CD8-positive, alpha-beta memory T cell (primary cell): ENCODE measurements at regions not wholly inside any gene's neighbourhood (a gene's known extent, or its start where the extent isn't known, plus 50 kb on each side); places are given as distances from the start of the nearest gene placed in this dataset.

Experiments used
- CTCF ChIA-PET: fragments of 350-600 bp; sonication (Branson Sonifier 250); formaldehyde crosslinking; loops from one replicate; lab custom pipeline; 2021; ENCODE audit warnings: antibody characterized with exemption; lab: Charles Lee
- POLR2A ChIA-PET: fragments of 350-600 bp; sonication (Branson Sonifier 250); formaldehyde crosslinking; loops from one replicate; lab custom pipeline; 2021; ENCODE audit warnings: antibody characterized with exemption; lab: Charles Lee
- DNase-seq, 5 donors: peaks; one replicate each; pipeline versions ENCODE4 v3.0.0 to v3.0.0-alpha.2; 2020 to 2022; ENCODE audit warnings: mixed read lengths in 1 of 5
- H3K27ac ChIP-seq: one replicate; pipeline ENCODE4 v1.7.0; 2013; ENCODE audit warnings: low read depth, mild to moderate bottlenecking, low read length, moderate library complexity
- H3K27me3 ChIP-seq: 2 replicates; pipeline ENCODE4 v1.7.0; 2013; ENCODE audit warnings: low read length, mild to moderate bottlenecking; ENCODE audit not compliant: insufficient read depth, poor library complexity, severe bottlenecking
- H3K36me3 ChIP-seq: 2 replicates; pipeline ENCODE4 v1.7.0; 2013; ENCODE audit warnings: mild to moderate bottlenecking, low read length, moderate library complexity; ENCODE audit not compliant: insufficient read depth
- H3K4me1 ChIP-seq: 2 replicates; pipeline ENCODE4 v1.7.0; 2013; ENCODE audit warnings: mild to moderate bottlenecking, low read length, moderate library complexity; ENCODE audit not compliant: insufficient read depth
- H3K4me3 ChIP-seq: 2 replicates; pipeline ENCODE4 v1.7.0; 2013; ENCODE audit warnings: mild to moderate bottlenecking, low read length
- H3K9me3 ChIP-seq: 2 replicates; pipeline ENCODE4 v1.7.0; 2013; ENCODE audit warnings: mild to moderate bottlenecking, low read length
- H3K27ac Mint-ChIP-seq, 8 donors: one replicate each; pipeline ENCODE4 v1.8.0; 2020 to 2021; ENCODE audit warnings: mixed read lengths in 8 of 8, mild to moderate bottlenecking in 6 of 8, inconsistent platforms in 3 of 8, moderate library complexity in 3 of 8
- H3K27me3 Mint-ChIP-seq, 2 donors: one replicate each; pipeline ENCODE4 v1.8.0; 2020 to 2021; ENCODE audit warnings: mixed read lengths in 2 of 2, mild to moderate bottlenecking in 1 of 2, moderate library complexity in 1 of 2
- H3K36me3 Mint-ChIP-seq, 3 donors: one replicate each; pipeline ENCODE4 v1.8.0; 2020 to 2021; ENCODE audit warnings: mixed read lengths in 3 of 3, inconsistent platforms in 1 of 3, mild to moderate bottlenecking in 1 of 3
- H3K4me1 Mint-ChIP-seq, 3 donors: one replicate each; pipeline ENCODE4 v1.8.0; 2020 to 2021; ENCODE audit warnings: mixed read lengths in 3 of 3, inconsistent platforms in 1 of 3, mild to moderate bottlenecking in 1 of 3
- H3K4me3 Mint-ChIP-seq, 7 donors: one replicate each; pipeline ENCODE4 v1.8.0; 2020 to 2021; ENCODE audit warnings: mixed read lengths in 7 of 7, mild to moderate bottlenecking in 6 of 7, moderate library complexity in 4 of 7, inconsistent platforms in 2 of 7
- H3K9me3 Mint-ChIP-seq, 5 donors: one replicate each; pipeline ENCODE4 v1.8.0; 2020 to 2022; ENCODE audit warnings: mixed read lengths in 5 of 5, mild to moderate bottlenecking in 3 of 5, moderate library complexity in 2 of 5, inconsistent platforms in 1 of 5

- no peaks in the 10 kb centered on the region for H3K27me3 Mint-ChIP-seq
- Histone ChIP-seq H3K4me3 (no peak overlapping the region), H3K27me3 (no peaks in the 10 kb centered on the region), H3K36me3 (no peaks in the 10 kb centered on the region), H3K27ac (no peak overlapping the region), H3K9me3 (no peaks in the 10 kb centered on the region), H3K4me1 (peaks cover 24% of the 10 kb centered on the region)
- POLR2A ChIA-PET, result no interaction called here
- no peak overlapping the region for H3K4me3 Mint-ChIP-seq
- peaks cover 31 to 61% (median 45%) of the 10 kb centered on the region in 3 donors for H3K4me1 Mint-ChIP-seq
- no peak for DNase-seq
- CTCF ChIA-PET, result no interaction called here
- peaks cover 8 to 21% (median 10%) of the 10 kb centered on the region in 3 donors for H3K36me3 Mint-ChIP-seq
- no peak overlapping the region for H3K27ac Mint-ChIP-seq
- H3K9me3 Mint-ChIP-seq, result no peaks in the 10 kb centered on the region
Observed at GRCh38 chr14:71590131-71590530, 342.1 kb upstream of the RGS6 start.

- Mint-ChIP-seq H3K4me3 (no peak overlapping the region), H3K4me1 (peaks cover 34 to 70% (median 55%) of the 10 kb centered on the region in 3 donors), H3K27me3 (no peaks in the 10 kb centered on the region), H3K36me3 (peaks cover 8 to 21% (median 10%) of the 10 kb centered on the region in 3 donors), H3K9me3 (no peaks in the 10 kb centered on the region), H3K27ac (no peak overlapping the region)
- ChIA-PET POLR2A (no interaction called here), CTCF (interaction anchor here (1.0 kb wide), 1 partner anchor 264 kb away, joined by 3 read pairs; no protein-coding TSS in a partner anchor)
- no peaks in the 10 kb centered on the region for H3K27me3 ChIP-seq
- no peak overlapping the region for H3K27ac ChIP-seq
- no peaks in the 10 kb centered on the region for H3K36me3 ChIP-seq
- H3K4me3 ChIP-seq, result no peak overlapping the region
- DNase-seq, result no peak
- H3K9me3 ChIP-seq, result no peaks in the 10 kb centered on the region
- H3K4me1 ChIP-seq, result peaks cover 24% of the 10 kb centered on the region
Observed at GRCh38 chr14:71591231-71591630, 341.0 kb upstream of the RGS6 start.

DNA sequence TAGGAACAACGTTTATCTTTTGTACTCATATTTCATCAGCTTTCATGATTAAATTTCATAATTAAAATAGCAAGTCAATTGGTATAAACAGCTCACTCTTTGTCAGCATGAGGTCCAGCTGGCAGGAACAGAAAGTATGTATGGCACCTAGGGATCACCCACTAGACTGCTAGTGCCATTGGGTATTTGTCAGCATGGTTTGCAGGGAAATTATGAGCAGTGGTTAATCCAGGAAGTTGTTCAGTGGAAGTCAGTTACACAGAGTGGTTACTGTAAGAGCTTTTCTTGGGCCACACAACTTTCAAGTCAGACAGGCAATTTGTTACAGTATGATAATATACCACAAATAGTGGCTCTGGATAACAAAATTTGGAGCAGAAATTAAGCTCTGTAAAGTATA, 340.3 kb upstream of the RGS6 start:
- peak overlapping the region in 1 of 7 donors; percentile 2 for H3K4me3 Mint-ChIP-seq
- POLR2A ChIA-PET, result no interaction called here
- H3K4me1 Mint-ChIP-seq, result peaks cover 34 to 70% (median 59%) of the 10 kb centered on the region in 3 donors
- H3K9me3 Mint-ChIP-seq, result no peaks in the 10 kb centered on the region
- no peaks in the 10 kb centered on the region for H3K36me3 ChIP-seq
- H3K4me3 ChIP-seq, result no peak overlapping the region
- no peaks in the 10 kb centered on the region for H3K27me3 ChIP-seq
- peaks cover 8 to 17% (median 10%) of the 10 kb centered on the region in 3 donors for H3K36me3 Mint-ChIP-seq
- DNase-seq, result no peak
- no peaks in the 10 kb centered on the region for H3K27me3 Mint-ChIP-seq
- peak overlapping the region in 3 of 8 donors; percentile 13 to 60 (median 42) for H3K27ac Mint-ChIP-seq
- H3K4me1 ChIP-seq, result peaks cover 24% of the 10 kb centered on the region
- no peaks in the 10 kb centered on the region for H3K9me3 ChIP-seq
- no peak overlapping the region for H3K27ac ChIP-seq
- CTCF ChIA-PET, result interaction anchor here (1.0 kb wide), 1 partner anchor 264 kb away, joined by 3 read pairs; no protein-coding TSS in a partner anchor

GRCh38 chr14:71592361-71592760, 339.9 kb upstream of the RGS6 start:
- ChIA-PET CTCF (no interaction called here), POLR2A (no interaction called here)
- no peaks in the 10 kb centered on the region for H3K27me3 Mint-ChIP-seq
- H3K4me3 Mint-ChIP-seq, result no peak overlapping the region
- no peaks in the 10 kb centered on the region for H3K9me3 Mint-ChIP-seq
- Histone ChIP-seq H3K27ac (no peak overlapping the region), H3K4me3 (no peak overlapping the region), H3K4me1 (peaks cover 25% of the 10 kb centered on the region), H3K27me3 (no peaks in the 10 kb centered on the region), H3K9me3 (no peaks in the 10 kb centered on the region), H3K36me3 (no peaks in the 10 kb centered on the region)
- H3K36me3 Mint-ChIP-seq, result peaks cover 10 to 15% (median 10%) of the 10 kb centered on the region in 3 donors
- DNase-seq, result no peak
- H3K4me1 Mint-ChIP-seq, result peaks cover 37 to 73% (median 62%) of the 10 kb centered on the region in 3 donors
- peak overlapping the region in 3 of 8 donors; percentile 29 to 77 (median 60) for H3K27ac Mint-ChIP-seq

GRCh38 chr14:71593966-71594365, 338.3 kb upstream of the RGS6 start:
- no peak overlapping the region for H3K4me3 ChIP-seq
- Mint-ChIP-seq H3K4me1 (peaks cover 50 to 81% (median 75%) of the 10 kb centered on the region in 3 donors), H3K9me3 (no peaks in the 10 kb centered on the region), H3K27ac (peak overlapping the region in 2 of 8 donors; percentile 30 to 51), H3K36me3 (peaks cover 2 to 7% (median 6%) of the 10 kb centered on the region in 3 donors), H3K27me3 (no peaks in the 10 kb centered on the region), H3K4me3 (no peak overlapping the region)
- H3K4me1 ChIP-seq, result peaks cover 34% of the 10 kb centered on the region
- H3K27ac ChIP-seq, result no peak overlapping the region
- no peak for DNase-seq
- CTCF ChIA-PET, result no interaction called here
- no peaks in the 10 kb centered on the region for H3K36me3 ChIP-seq
- H3K9me3 ChIP-seq, result no peaks in the 10 kb centered on the region
- POLR2A ChIA-PET, result no interaction called here
- no peaks in the 10 kb centered on the region for H3K27me3 ChIP-seq

DNA sequence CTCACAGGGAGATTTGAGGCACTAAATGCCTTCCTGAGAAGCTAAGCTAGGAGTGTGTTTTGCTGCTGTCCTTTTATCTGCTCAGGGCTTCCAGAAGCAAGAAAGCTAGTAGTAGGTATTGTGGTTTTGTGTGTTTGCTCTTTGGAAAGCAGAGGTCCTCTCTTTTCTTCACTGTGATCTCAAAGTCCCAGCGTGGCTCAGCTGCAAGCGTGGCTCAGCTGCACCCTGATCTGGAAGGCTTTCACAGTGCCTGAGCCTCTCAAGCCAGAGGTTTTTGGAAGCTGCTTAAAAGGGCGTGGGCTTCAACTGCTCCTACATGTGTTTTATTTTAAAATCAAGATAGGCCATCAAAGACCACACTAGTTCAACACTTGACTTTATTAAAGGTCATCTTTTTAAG, 337.4 kb upstream of the RGS6 start:
- Histone ChIP-seq H3K9me3 (peaks cover under 1% of the 10 kb centered on the region), H3K36me3 (no peaks in the 10 kb centered on the region), H3K27ac (no peak overlapping the region), H3K4me1 (peaks cover 34% of the 10 kb centered on the region), H3K4me3 (no peak overlapping the region), H3K27me3 (no peaks in the 10 kb centered on the region)
- Mint-ChIP-seq H3K27me3 (no peaks in the 10 kb centered on the region), H3K9me3 (no peaks in the 10 kb centered on the region), H3K4me3 (peak overlapping the region in 1 of 7 donors; percentile 53), H3K36me3 (peaks cover 3 to 11% (median 6%) of the 10 kb centered on the region in 3 donors), H3K27ac (peak overlapping the region in 5 of 8 donors; percentile 1 to 71 (median 31)), H3K4me1 (peaks cover 48 to 77% (median 74%) of the 10 kb centered on the region in 3 donors)
- POLR2A ChIA-PET, result no interaction called here
- CTCF ChIA-PET, result no interaction called here
- peak in 1 of 5 donors; percentile 5 for DNase-seq

GRCh38 chr14:71595441-71595840, 336.8 kb upstream of the RGS6 start:
- Mint-ChIP-seq H3K4me3 (peak overlapping the region in 1 of 7 donors; percentile 25), H3K4me1 (peaks cover 48 to 79% (median 74%) of the 10 kb centered on the region in 3 donors), H3K36me3 (peaks cover 4 to 17% (median 9%) of the 10 kb centered on the region in 3 donors), H3K27ac (peak overlapping the region in 5 of 8 donors; percentile 1 to 64 (median 36)), H3K27me3 (no peaks in the 10 kb centered on the region), H3K9me3 (peaks cover under 1 to 6% (median 2%) of the 10 kb centered on the region in 5 donors)
- no peak overlapping the region for H3K4me3 ChIP-seq
- ChIA-PET CTCF (no interaction called here), POLR2A (no interaction called here)
- no peak for DNase-seq
- H3K27ac ChIP-seq, result no peak overlapping the region
- H3K36me3 ChIP-seq, result no peaks in the 10 kb centered on the region
- no peaks in the 10 kb centered on the region for H3K27me3 ChIP-seq
- H3K4me1 ChIP-seq, result peaks cover 34% of the 10 kb centered on the region
- H3K9me3 ChIP-seq, result peaks cover 6% of the 10 kb centered on the region

- CTCF ChIA-PET, result interaction anchor here (0.6 to 1.1 kb wide), 2 partner anchors 88 to 252 kb away, joined by 3 read pairs; no protein-coding TSS in a partner anchor
- peaks cover 7% of the 10 kb centered on the region for H3K9me3 ChIP-seq
- no peak overlapping the region for H3K4me3 ChIP-seq
- POLR2A ChIA-PET, result no interaction called here
- DNase-seq, result no peak
- Mint-ChIP-seq H3K9me3 (peaks cover 4 to 12% (median 11%) of the 10 kb centered on the region in 5 donors), H3K36me3 (peaks cover 8 to 34% (median 14%) of the 10 kb centered on the region in 3 donors), H3K4me3 (peak overlapping the region in 5 of 7 donors; percentile 3 to 45 (median 7)), H3K4me1 (peaks cover 40 to 69% (median 67%) of the 10 kb centered on the region in 3 donors), H3K27me3 (no peaks in the 10 kb centered on the region), H3K27ac (peak overlapping the region in 7 of 8 donors; percentile 2 to 90 (median 77))
- H3K36me3 ChIP-seq, result no peaks in the 10 kb centered on the region
- H3K27me3 ChIP-seq, result no peaks in the 10 kb centered on the region
- no peak overlapping the region for H3K27ac ChIP-seq
- H3K4me1 ChIP-seq, result peaks cover 26% of the 10 kb centered on the region
Observed at GRCh38 chr14:71597287-71597920, 334.8 kb upstream of the RGS6 start.
